Stomach (tissue), 8 donors: ENCODE measurements at regions not wholly inside any gene's neighbourhood (a gene's known extent, or its start where the extent isn't known, plus 50 kb on each side); places are given as distances from the start of the nearest gene placed in this dataset.

ENCODE experiments used
- DNase-seq, 2 donors: peaks; one replicate each; pipeline versions ENCODE4 v3.0.0 to v3.0.0-alpha.2; 2013 to 2019
- H3K27ac ChIP-seq, 5 donors: fragments of 200-600 bp in 4 of 5; sonication (generic) in 4 of 5; one replicate each; pipeline ENCODE4 v1.5.1; 2013 to 2019; ENCODE audit warnings: mild to moderate bottlenecking in 1 of 5, moderate library complexity in 1 of 5
- H3K27me3 ChIP-seq, 3 donors: fragments of 200-600 bp; sonication (generic); one replicate each; pipeline ENCODE4 v1.5.1; 2017 to 2019; ENCODE audit warnings: mixed run types in 1 of 3
- H3K36me3 ChIP-seq, 4 donors: fragments of 200-600 bp; sonication (generic); 1 replicate in 3 of 4; 2 replicates in 1 of 4; pipeline ENCODE4 v1.5.1; 2016 to 2019
- H3K4me1 ChIP-seq, 4 donors: fragments of 200-600 bp; sonication (generic); one replicate each; pipeline ENCODE4 v1.5.1; 2016 to 2019
- H3K4me3 ChIP-seq, 4 donors: fragments of 200-600 bp; sonication (generic) in 3 of 4; one replicate each; pipeline ENCODE4 v1.5.1; 2016 to 2019; ENCODE audit warnings: mild to moderate bottlenecking in 1 of 4
- H3K9me3 ChIP-seq, 4 donors: fragments of 200-600 bp; sonication (generic); one replicate each; pipeline ENCODE4 v1.5.1; 2016 to 2019
- EP300 ChIP-seq: sonication (generic); formaldehyde crosslinking; IDR thresholded peaks from one replicate; pipeline ENCODE4 v1.6.1; 2017; ENCODE audit warnings: antibody characterized with exemption
- POLR2A ChIP-seq, 4 donors: fragments of 450-650 bp; IDR thresholded peaks; one replicate each; pipeline ENCODE4 v1.6.1; 2016; ENCODE audit warnings: antibody characterized with exemption in 4 of 4, control low read depth in 2 of 4, mild to moderate bottlenecking in 1 of 4, moderate library complexity in 1 of 4
- POLR2AphosphoS5 ChIP-seq, 3 donors: sonication (generic); formaldehyde crosslinking; IDR thresholded peaks; one replicate each; pipeline ENCODE4 v1.6.1; 2016; ENCODE audit warnings: antibody characterized with exemption in 3 of 3
- WGBS, 5 donors: extraction: QIAGEN DNeasy Blood & Tissue Kit in 3 of 5; methylation state at CpG; one replicate each; pipeline versions ENCODE4 v1.1.5 to v1.1.7; 2013 to 2018; 5-methylcytosine and 5-hydroxymethylcytosine counted together
- intact Hi-C: fragments of 100-400 bp; cut with DNase I; formaldehyde crosslinking; loops from one replicate; pipeline ENCODE4 v1.15.1; 2023; ENCODE audit warnings: low total_unique reads
- TF ChIP-seq, protein P1 (sequence below), 7 experiments: fragments of 450-650 bp in 4 of 7; fragments of 200-600 bp in 3 of 7; sonication (generic) in 3 of 7; IDR thresholded peaks; one replicate each; pipeline ENCODE4 v1.5.1; 2016 to 2019; ENCODE audit warnings: antibody characterized with exemption in 7 of 7, control low read depth in 2 of 7, mild to moderate bottlenecking in 1 of 7
- donor health status: healthy with polysubstance abuse.
- donor health status: Bipolar disorder and iron deficiency.
- donor health status: healthy.

DNA sequence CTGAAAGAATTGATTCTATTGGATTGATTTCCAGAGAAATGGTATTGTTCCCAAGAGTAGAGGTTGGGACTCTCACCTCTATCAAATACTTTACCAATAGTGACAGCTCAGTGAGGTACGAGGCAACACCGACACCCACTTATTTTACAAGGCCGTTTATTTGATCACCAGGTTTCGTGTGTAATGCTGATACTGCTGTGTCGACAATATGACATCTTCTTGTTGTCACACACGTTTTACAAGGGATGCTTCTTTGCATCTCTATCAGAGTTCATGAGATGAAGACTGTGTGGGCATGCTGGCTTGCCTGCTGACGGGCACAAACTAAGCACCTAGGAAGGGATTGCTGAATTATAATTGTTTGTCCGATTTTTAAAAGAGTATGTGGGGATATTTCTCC is 217.8 kb upstream of the EGLN3 start:
- Histone ChIP-seq H3K27ac (no peak overlapping the region), H3K9me3 (no peaks in the 10 kb centered on the region), H3K27me3 (no peaks in the 10 kb centered on the region), H3K36me3 (no peaks in the 10 kb centered on the region), H3K4me1 (peaks cover 0 to 25% (median 16%) of the 10 kb centered on the region in 4 donors), H3K4me3 (no peak overlapping the region)
- TF ChIP-seq EP300 (no peak), POLR2A (IDR thresholded peaks at IDR 0.05) (no peak), POLR2AphosphoS5 (IDR thresholded peaks at IDR 0.05) (no peak)
- TF ChIP-seq, protein P1, sequence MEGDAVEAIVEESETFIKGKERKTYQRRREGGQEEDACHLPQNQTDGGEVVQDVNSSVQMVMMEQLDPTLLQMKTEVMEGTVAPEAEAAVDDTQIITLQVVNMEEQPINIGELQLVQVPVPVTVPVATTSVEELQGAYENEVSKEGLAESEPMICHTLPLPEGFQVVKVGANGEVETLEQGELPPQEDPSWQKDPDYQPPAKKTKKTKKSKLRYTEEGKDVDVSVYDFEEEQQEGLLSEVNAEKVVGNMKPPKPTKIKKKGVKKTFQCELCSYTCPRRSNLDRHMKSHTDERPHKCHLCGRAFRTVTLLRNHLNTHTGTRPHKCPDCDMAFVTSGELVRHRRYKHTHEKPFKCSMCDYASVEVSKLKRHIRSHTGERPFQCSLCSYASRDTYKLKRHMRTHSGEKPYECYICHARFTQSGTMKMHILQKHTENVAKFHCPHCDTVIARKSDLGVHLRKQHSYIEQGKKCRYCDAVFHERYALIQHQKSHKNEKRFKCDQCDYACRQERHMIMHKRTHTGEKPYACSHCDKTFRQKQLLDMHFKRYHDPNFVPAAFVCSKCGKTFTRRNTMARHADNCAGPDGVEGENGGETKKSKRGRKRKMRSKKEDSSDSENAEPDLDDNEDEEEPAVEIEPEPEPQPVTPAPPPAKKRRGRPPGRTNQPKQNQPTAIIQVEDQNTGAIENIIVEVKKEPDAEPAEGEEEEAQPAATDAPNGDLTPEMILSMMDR (IDR thresholded peaks at IDR 0.05), result no peak
- no peak for DNase-seq
- 79 to 92% (median 84%) methylated on average over 8 of the region's 8 CpGs for WGBS, 5 donors
- intact Hi-C loops, result no loop called here

DNA sequence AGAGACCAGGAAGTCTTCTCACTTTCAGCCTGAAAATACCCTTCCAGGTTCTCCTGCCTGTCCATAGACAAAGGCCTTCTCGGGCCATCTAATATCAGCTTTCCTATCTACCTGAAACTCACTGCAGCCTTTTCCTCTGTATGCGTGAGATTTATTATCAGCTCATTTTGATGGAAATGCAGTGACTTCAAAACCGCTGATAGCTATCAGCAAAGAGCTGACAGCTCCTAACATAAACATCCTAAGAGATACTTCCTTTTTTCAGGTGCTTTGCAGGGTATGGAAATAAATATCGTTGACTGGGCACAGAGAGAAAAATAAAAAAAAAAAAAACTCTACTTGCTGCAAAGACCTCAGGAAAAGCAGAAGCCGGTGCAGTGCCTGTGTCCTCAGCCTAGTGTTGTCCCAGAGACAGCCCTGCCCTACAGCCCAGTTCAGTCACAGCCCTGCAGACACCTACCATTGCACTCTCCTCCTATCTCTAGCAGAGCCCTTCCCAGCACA is 215.0 kb upstream of the EGLN3 start:
- DNase-seq, result no peak
- intact Hi-C loops, result no loop called here
- no peak overlapping the region for H3K27ac ChIP-seq
- H3K4me3 ChIP-seq, result no peak overlapping the region
- 51 to 66% (median 60%) methylated on average over 5 of the region's 5 CpGs for WGBS, 5 donors
- no peak for TF ChIP-seq POLR2A (IDR thresholded peaks at IDR 0.05)
- TF ChIP-seq, protein P1 (IDR thresholded peaks at IDR 0.05), result no peak
- TF ChIP-seq POLR2AphosphoS5 (IDR thresholded peaks at IDR 0.05), result no peak
- no peak for TF ChIP-seq EP300
- no peaks in the 10 kb centered on the region for H3K27me3 ChIP-seq
- H3K9me3 ChIP-seq, result no peaks in the 10 kb centered on the region
- H3K4me1 ChIP-seq, result peaks cover 0 to under 1% (median 0%) of the 10 kb centered on the region in 4 donors
- H3K36me3 ChIP-seq, result no peaks in the 10 kb centered on the region

DNA sequence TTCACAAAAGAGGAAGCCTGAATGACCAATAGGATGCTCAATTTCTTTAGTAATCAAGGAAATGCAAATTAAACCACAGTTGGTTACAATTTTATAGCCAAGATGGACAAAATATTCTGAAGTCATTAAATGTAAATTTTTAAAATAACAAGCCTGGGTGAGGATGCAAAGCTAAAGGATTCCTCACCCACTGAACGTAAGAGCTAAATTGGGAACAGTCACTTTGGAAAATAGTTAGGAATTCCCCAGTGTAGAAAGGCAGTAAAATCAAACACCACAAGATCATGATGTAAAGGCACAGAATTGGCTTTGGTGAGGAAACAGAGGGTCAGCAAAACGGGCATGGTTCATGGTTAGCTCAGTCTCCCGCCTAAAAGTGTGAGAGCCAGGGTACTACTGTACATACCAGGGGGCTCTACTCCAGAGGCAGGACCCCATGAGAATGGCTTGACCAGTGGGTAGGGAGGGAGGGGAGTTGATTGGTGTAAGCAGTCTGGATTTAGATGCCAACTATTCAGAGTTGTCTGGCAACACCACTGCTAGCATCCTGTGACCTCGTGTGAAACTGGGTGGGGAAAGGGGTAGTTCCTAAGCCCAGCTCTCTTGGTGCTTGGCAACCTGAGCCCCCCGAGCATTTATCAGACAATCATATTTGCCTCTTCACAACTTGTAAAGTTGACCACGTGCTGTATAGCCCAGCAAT is 213.4 kb upstream of the EGLN3 start:
- no peak for DNase-seq
- intact Hi-C loops, result no loop called here
- Histone ChIP-seq H3K36me3 (no peaks in the 10 kb centered on the region), H3K4me3 (no peak overlapping the region), H3K9me3 (no peaks in the 10 kb centered on the region), H3K27me3 (no peaks in the 10 kb centered on the region), H3K27ac (no peak overlapping the region), H3K4me1 (no peaks in the 10 kb centered on the region)
- TF ChIP-seq EP300, result no peak
- TF ChIP-seq POLR2AphosphoS5 (IDR thresholded peaks at IDR 0.05), result no peak
- TF ChIP-seq, protein P1 (IDR thresholded peaks at IDR 0.05), result no peak
- TF ChIP-seq POLR2A (IDR thresholded peaks at IDR 0.05), result no peak
- 53 to 68% (median 61%) methylated on average over 6 of the region's 6 CpGs for WGBS, 5 donors

DNA sequence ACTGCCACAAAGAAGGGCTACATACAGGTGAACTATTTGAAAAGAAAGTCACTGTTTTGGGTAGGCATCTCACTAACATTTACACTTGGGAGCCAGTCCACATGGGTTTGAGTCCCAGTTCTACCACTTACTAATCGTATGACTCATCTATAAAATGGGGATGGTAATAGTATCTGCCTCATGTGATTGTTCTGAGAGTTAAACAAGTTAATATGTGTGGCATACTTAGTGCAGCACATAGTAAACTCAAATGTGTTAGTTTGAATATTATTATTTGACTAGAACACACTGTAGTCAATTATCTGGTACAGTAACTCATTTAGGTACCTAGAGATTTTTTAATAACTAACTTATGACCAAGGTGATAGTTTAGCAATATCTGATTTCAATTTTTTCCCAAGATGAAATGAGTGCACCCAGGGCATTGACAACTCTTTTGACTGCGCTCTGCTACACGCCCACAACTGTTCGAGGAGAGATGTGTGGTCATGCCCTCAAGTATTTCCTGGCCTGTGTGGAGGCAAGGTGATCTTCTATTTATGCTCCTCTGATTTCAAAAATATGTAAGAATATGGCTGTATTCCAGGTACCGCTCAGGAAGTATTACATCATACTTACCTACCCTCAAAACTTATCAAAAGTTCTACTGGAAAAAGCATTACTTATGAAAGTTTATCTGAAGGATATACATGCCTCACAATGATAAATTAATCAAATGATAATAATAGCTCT is 210.6 kb upstream of the EGLN3 start:
- H3K9me3 ChIP-seq, result no peaks in the 10 kb centered on the region
- TF ChIP-seq EP300 (no peak), POLR2A (IDR thresholded peaks at IDR 0.05) (no peak), POLR2AphosphoS5 (IDR thresholded peaks at IDR 0.05) (no peak)
- TF ChIP-seq, protein P1 (IDR thresholded peaks at IDR 0.05), result no peak
- H3K4me1 ChIP-seq, result no peaks in the 10 kb centered on the region
- intact Hi-C loops, result no loop called here
- no peaks in the 10 kb centered on the region for H3K36me3 ChIP-seq
- H3K4me3 ChIP-seq, result no peak overlapping the region
- H3K27me3 ChIP-seq, result no peaks in the 10 kb centered on the region
- DNase-seq, result no peak
- WGBS, 5 donors, result 53 to 73% (median 63%) methylated on average over 5 of the region's 5 CpGs
- H3K27ac ChIP-seq, result no peak overlapping the region
